Neural cell (in vitro differentiated cells): ENCODE measurements at regions not wholly inside any gene's neighbourhood (a gene's known extent, or its start where the extent isn't known, plus 50 kb on each side); places are given as distances from the start of the nearest gene placed in this dataset.
"Not testable (repeated sequence)": the region's sequence is repeated elsewhere in the genome, so short reads cannot be mapped to it uniquely, and the experiment has no call there.

ENCODE experiments used
- H2AFZ ChIP-seq: fragments of 200-600, 300-800 bp; sonication (generic), shearing (Covaris generic); 2 replicates; pipeline ENCODE4 v1.6.0; 2014; ENCODE audit warnings: low read depth, mild to moderate bottlenecking, antibody characterized with exemption, low read length, moderate library complexity
- H3F3A ChIP-seq: fragments of 200-600 bp; shearing (Covaris generic); 2 replicates; pipeline ENCODE4 v1.6.1; 2016; ENCODE audit warnings: mild to moderate bottlenecking, moderate library complexity, mixed read lengths, antibody characterized with exemption, low read length; ENCODE audit not compliant: insufficient read depth, poor library complexity, severe bottlenecking
- H3K27ac ChIP-seq: fragments of 200-600, 300-800 bp; sonication (generic), shearing (Covaris generic); 2 replicates; pipeline ENCODE4 v1.5.1; 2014; ENCODE audit warnings: mild to moderate bottlenecking, low read length, moderate library complexity
- H3K27me3 ChIP-seq: fragments of 300-800, 200-600 bp; sonication (generic), shearing (Covaris generic); 2 replicates; pipeline ENCODE4 v1.6.0; 2014; ENCODE audit warnings: mild to moderate bottlenecking, low read depth, low read length, moderate library complexity; ENCODE audit not compliant: insufficient read depth
- H3K36me3 ChIP-seq: fragments of 300-800, 200-600 bp; sonication (generic), shearing (Covaris generic); 2 replicates; pipeline ENCODE4 v1.5.1; 2014; ENCODE audit warnings: mild to moderate bottlenecking, antibody characterized with exemption, low read length, moderate library complexity; ENCODE audit not compliant: insufficient read depth
- H3K4me2 ChIP-seq: fragments of 300-800, 200-600 bp; sonication (generic), shearing (Covaris generic); 2 replicates; pipeline ENCODE4 v1.6.0; 2014; ENCODE audit warnings: mild to moderate bottlenecking, low read length
- H3K4me3 ChIP-seq: fragments of 300-800, 200-600 bp; sonication (generic), shearing (Covaris generic); 2 replicates; pipeline ENCODE4 v1.5.1; 2014; ENCODE audit warnings: mild to moderate bottlenecking, low read length, moderate library complexity
- H3K79me2 ChIP-seq: fragments of 200-600 bp; shearing (Covaris generic); replicated peaks from 2 replicates; pipeline ENCODE4 v1.6.0; 2014; ENCODE audit warnings: mild to moderate bottlenecking, low read length, moderate library complexity; ENCODE audit not compliant: insufficient read depth
- H3K9ac ChIP-seq: fragments of 300-800, 200-600 bp; sonication (generic), shearing (Covaris generic); 2 replicates; pipeline ENCODE4 v1.6.1; 2016; ENCODE audit warnings: mild to moderate bottlenecking, low read length, mixed read lengths
- H3K9me2 ChIP-seq: fragments of 200-600 bp; shearing (Covaris generic); 2 replicates; pipeline ENCODE4 v1.6.1; 2016; ENCODE audit warnings: mild to moderate bottlenecking, low read length, mixed read lengths; ENCODE audit not compliant: insufficient read depth
- H3K9me3 ChIP-seq: fragments of 200-600, 300-800 bp; sonication (generic), shearing (Covaris generic); 2 replicates; pipeline ENCODE4 v1.6.1; 2016; ENCODE audit warnings: mild to moderate bottlenecking, mixed run types, low read length, moderate library complexity, mixed read lengths
- H4K20me1 ChIP-seq: fragments of 200-600 bp; shearing (Covaris generic); 2 replicates; pipeline ENCODE4 v1.6.1; 2016; ENCODE audit warnings: mild to moderate bottlenecking, mixed run types; ENCODE audit not compliant: insufficient read depth
- EP300 ChIP-seq: fragments of 450-650 bp; conservative IDR thresholded peaks from 2 replicates; pipeline ENCODE4 v1.6.1; 2014; ENCODE audit warnings: antibody characterized with exemption, mild to moderate bottlenecking, moderate library complexity; ENCODE audit not compliant: poor library complexity, severe bottlenecking
- EZH2 ChIP-seq: fragments of 200-600, 300-800 bp; shearing (Covaris generic), sonication (generic); IDR thresholded peaks from 2 replicates; pipeline ENCODE4 v1.6.1; 2014; ENCODE audit warnings: antibody characterized with exemption, low read length, borderline replicate concordance, mild to moderate bottlenecking; ENCODE audit not compliant: insufficient read depth, poor library complexity, severe bottlenecking
- MXI1 ChIP-seq: fragments of 450-650 bp; conservative IDR thresholded peaks from 2 replicates; pipeline ENCODE4 v1.6.1; 2014; ENCODE audit warnings: antibody characterized with exemption, mild to moderate bottlenecking; ENCODE audit not compliant: poor library complexity, severe bottlenecking
- POLR2AphosphoS5 ChIP-seq: IDR thresholded peaks from 2 replicates; pipeline ENCODE4 v1.6.1; 2012
- RAD21 ChIP-seq: fragments of 450-650 bp; conservative IDR thresholded peaks from 2 replicates; pipeline ENCODE4 v1.6.1; 2014; ENCODE audit warnings: antibody characterized with exemption, mild to moderate bottlenecking, moderate library complexity
- SMC3 ChIP-seq: fragments of 450-650 bp; conservative IDR thresholded peaks from 2 replicates; pipeline ENCODE4 v1.6.1; 2014; ENCODE audit warnings: antibody characterized with exemption, mild to moderate bottlenecking, moderate library complexity; ENCODE audit not compliant: poor library complexity
- TAF1 ChIP-seq: IDR thresholded peaks from 2 replicates; pipeline ENCODE4 v1.6.1; 2012; ENCODE audit warnings: low read depth
- TF ChIP-seq, protein P1 (sequence below): IDR thresholded peaks from 2 replicates; pipeline ENCODE4 v1.6.1; 2012; ENCODE audit warnings: borderline replicate concordance

DNA sequence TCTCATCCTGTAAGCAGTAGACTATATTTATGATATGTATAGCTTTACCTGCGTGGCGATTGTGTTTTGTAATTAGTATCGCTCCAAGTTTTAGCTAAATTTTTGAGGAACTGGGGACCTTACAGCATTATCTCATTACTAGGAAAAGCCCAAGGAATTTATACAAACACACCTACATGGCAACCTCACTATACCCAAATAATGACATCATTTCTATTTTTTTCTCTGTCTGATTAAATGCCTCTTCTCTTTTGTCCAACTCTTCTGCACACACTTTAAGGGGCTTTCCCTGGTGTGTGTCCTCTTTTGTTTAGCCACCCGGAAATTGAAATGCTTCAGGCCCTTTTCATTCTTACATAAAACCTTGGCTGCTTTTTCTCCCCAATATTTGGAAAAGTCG lies 82.9 kb upstream of the EXOC2 start:
- H3K27ac ChIP-seq: no peak overlapping the region
- TF ChIP-seq, protein P1, sequence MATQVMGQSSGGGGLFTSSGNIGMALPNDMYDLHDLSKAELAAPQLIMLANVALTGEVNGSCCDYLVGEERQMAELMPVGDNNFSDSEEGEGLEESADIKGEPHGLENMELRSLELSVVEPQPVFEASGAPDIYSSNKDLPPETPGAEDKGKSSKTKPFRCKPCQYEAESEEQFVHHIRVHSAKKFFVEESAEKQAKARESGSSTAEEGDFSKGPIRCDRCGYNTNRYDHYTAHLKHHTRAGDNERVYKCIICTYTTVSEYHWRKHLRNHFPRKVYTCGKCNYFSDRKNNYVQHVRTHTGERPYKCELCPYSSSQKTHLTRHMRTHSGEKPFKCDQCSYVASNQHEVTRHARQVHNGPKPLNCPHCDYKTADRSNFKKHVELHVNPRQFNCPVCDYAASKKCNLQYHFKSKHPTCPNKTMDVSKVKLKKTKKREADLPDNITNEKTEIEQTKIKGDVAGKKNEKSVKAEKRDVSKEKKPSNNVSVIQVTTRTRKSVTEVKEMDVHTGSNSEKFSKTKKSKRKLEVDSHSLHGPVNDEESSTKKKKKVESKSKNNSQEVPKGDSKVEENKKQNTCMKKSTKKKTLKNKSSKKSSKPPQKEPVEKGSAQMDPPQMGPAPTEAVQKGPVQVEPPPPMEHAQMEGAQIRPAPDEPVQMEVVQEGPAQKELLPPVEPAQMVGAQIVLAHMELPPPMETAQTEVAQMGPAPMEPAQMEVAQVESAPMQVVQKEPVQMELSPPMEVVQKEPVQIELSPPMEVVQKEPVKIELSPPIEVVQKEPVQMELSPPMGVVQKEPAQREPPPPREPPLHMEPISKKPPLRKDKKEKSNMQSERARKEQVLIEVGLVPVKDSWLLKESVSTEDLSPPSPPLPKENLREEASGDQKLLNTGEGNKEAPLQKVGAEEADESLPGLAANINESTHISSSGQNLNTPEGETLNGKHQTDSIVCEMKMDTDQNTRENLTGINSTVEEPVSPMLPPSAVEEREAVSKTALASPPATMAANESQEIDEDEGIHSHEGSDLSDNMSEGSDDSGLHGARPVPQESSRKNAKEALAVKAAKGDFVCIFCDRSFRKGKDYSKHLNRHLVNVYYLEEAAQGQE: no peak
- no peak for TF ChIP-seq SMC3
- no peak for TF ChIP-seq EZH2
- no peak for TF ChIP-seq MXI1
- no peak for TF ChIP-seq POLR2AphosphoS5
- TF ChIP-seq EP300: no peak
- TF ChIP-seq TAF1: no peak
- H3K27me3 ChIP-seq: no peaks in the 10 kb centered on the region
- no peaks in the 10 kb centered on the region for H3K36me3 ChIP-seq
- H2AFZ ChIP-seq: no peak overlapping the region
- H3K9me2 ChIP-seq: no peaks in the 10 kb centered on the region
- H3K79me2 ChIP-seq: no peaks in the 10 kb centered on the region
- H3K9me3 ChIP-seq: no peaks in the 10 kb centered on the region
- H3K4me2 ChIP-seq: no peak overlapping the region
- H3K4me3 ChIP-seq: no peak overlapping the region
- no peaks in the 10 kb centered on the region for H4K20me1 ChIP-seq
- no peak overlapping the region for H3K9ac ChIP-seq
- H3F3A ChIP-seq: no peaks in the 10 kb centered on the region

DNA sequence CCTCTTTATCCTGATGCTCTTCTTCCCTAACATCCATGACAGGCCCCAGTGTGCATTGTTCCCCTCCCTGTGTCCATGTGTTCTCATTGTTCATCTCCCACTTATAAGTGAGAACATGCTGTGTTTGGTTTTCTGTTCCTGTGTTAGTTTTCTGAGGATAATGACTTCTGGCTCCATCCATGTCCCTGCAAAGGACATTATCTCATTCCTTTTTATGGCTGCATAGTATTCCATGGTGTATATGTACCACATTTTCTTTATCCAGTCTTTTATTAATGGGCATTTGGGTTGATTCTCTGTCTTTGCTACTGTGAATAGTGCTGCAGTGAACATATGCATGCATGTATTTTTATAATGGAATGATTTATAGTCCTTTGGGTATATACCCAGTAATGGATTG lies 78.7 kb upstream of the EXOC2 start:
- not testable (repeated sequence) for H2AFZ ChIP-seq, H3K9me3 ChIP-seq, H3F3A ChIP-seq, H3K4me3 ChIP-seq, H3K36me3 ChIP-seq, H4K20me1 ChIP-seq, H3K9me2 ChIP-seq, H3K4me2 ChIP-seq, H3K79me2 ChIP-seq, H3K9ac ChIP-seq, H3K27me3 ChIP-seq, H3K27ac ChIP-seq

DNA sequence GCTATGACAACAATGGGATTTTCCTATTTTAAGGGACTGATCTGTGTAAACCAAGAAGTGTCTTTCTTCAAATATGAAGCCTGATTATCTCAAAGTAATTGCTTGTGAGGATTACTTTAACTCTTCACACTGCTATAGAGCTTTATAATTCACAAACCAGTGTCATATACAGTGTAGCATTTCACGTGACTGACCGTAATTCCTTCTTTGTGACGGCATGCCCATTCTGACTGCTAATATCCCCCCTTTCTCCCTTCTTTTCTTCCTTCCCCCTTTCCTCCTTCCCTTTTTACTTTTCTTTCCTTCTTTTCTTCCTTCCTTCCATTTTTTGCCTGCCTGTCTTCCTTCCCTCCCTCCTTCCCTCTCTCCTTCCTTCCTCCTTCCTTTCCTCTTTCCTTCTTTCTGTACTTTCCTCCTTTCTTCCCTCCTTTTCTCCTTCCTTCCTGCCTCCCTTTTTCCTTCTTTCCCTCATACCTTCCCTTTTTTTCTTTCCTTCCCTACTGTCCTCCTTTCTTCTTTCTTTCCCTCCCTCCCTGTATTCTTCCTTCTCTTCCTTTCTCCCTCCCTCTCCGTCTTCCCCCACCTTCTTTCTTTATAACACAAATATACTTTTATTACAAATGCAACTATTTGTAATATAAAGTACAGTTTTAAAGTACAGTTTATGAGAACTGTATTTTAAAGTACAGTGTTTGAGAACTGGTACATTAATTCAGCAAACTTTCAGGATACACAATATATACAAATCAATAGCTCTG lies 75.0 kb upstream of the EXOC2 start:
- Histone ChIP-seq H3K36me3 (no peaks in the 10 kb centered on the region), H3K4me3 (no peak overlapping the region), H3K4me2 (no peak overlapping the region), H3K27ac (no peak overlapping the region), H3F3A (no peaks in the 10 kb centered on the region), H3K9me2 (no peaks in the 10 kb centered on the region), H3K9ac (no peak overlapping the region), H3K9me3 (no peaks in the 10 kb centered on the region), H3K27me3 (no peaks in the 10 kb centered on the region), H2AFZ (no peak overlapping the region), H3K79me2 (no peaks in the 10 kb centered on the region), H4K20me1 (no peaks in the 10 kb centered on the region)
- TF ChIP-seq TAF1 (no peak), RAD21 (no peak)
